HCT116 (cell line): ENCODE measurements at regions not wholly inside any gene's neighbourhood (a gene's known extent, or its start where the extent isn't known, plus 50 kb on each side); places are given as distances from the start of the nearest gene placed in this dataset.

ENCODE experiments used
- CEBPB ChIP-seq: IDR thresholded peaks from 2 replicates; pipeline ENCODE4 v1.6.1; 2012; ENCODE audit warnings: low read depth
- EGR1 ChIP-seq: IDR thresholded peaks from 2 replicates; pipeline ENCODE4 v1.6.1; 2012; ENCODE audit warnings: low read depth
- EZH2 ChIP-seq: fragments of 200-600 bp; sonication (generic); IDR thresholded peaks from 2 replicates; pipeline ENCODE4 v1.6.1; 2017; ENCODE audit warnings: antibody characterized with exemption, mixed run types
- EZH2phosphoT487 ChIP-seq: fragments of 200-600 bp; IDR thresholded peaks from 2 replicates; pipeline ENCODE4 v1.6.1; 2018; ENCODE audit warnings: antibody characterized with exemption, borderline replicate concordance
- JUND ChIP-seq: IDR thresholded peaks from 2 replicates; pipeline ENCODE4 v1.6.1; 2012
- POLR2A ChIP-seq: IDR thresholded peaks from 2 replicates; pipeline ENCODE4 v1.7.0; 2011; ENCODE audit warnings: borderline replicate concordance; ENCODE audit not compliant: insufficient read depth, insufficient read length; ENCODE audit errors: extremely low read depth
- POLR2AphosphoS5 ChIP-seq: IDR thresholded peaks from 2 replicates; pipeline ENCODE4 v1.6.1; 2011; ENCODE audit warnings: mild to moderate bottlenecking, low read depth, low read length, moderate library complexity
- RAD21 ChIP-seq: IDR thresholded peaks from 2 replicates; pipeline ENCODE4 v1.6.1; 2012; ENCODE audit warnings: low read depth, mild to moderate bottlenecking
- SP1 ChIP-seq: IDR thresholded peaks from 2 replicates; pipeline ENCODE4 v1.6.1; 2012; ENCODE audit warnings: low read depth
- ZNF274 ChIP-seq: fragments of 200-500 bp; sonication (Bioruptor generic); IDR thresholded peaks from 2 replicates; pipeline ENCODE4 v1.6.1; 2014; ENCODE audit warnings: mild to moderate bottlenecking, low read depth, low read length, inconsistent platforms
- TF ChIP-seq, protein P1 (sequence below), 3 experiments: fragments of 200-600 bp in 1 of 3; sonication (generic) in 1 of 3; IDR thresholded peaks in 2 of 3; conservative IDR thresholded peaks in 1 of 3; 2 replicates each; pipeline ENCODE4 v1.5.1; 2012 to 2017; ENCODE audit warnings: low read depth in 2 of 3, low read length in 2 of 3, antibody characterized with exemption in 1 of 3, borderline replicate concordance in 1 of 3, control low read depth in 1 of 3, mild to moderate bottlenecking in 1 of 3, mixed read lengths in 1 of 3, mixed run types in 1 of 3, moderate library complexity in 1 of 3; ENCODE audit not compliant: insufficient read depth in 1 of 3
- TF ChIP-seq, protein P2 (sequence below): IDR thresholded peaks from 2 replicates; pipeline ENCODE4 v1.6.1; 2012

DNA sequence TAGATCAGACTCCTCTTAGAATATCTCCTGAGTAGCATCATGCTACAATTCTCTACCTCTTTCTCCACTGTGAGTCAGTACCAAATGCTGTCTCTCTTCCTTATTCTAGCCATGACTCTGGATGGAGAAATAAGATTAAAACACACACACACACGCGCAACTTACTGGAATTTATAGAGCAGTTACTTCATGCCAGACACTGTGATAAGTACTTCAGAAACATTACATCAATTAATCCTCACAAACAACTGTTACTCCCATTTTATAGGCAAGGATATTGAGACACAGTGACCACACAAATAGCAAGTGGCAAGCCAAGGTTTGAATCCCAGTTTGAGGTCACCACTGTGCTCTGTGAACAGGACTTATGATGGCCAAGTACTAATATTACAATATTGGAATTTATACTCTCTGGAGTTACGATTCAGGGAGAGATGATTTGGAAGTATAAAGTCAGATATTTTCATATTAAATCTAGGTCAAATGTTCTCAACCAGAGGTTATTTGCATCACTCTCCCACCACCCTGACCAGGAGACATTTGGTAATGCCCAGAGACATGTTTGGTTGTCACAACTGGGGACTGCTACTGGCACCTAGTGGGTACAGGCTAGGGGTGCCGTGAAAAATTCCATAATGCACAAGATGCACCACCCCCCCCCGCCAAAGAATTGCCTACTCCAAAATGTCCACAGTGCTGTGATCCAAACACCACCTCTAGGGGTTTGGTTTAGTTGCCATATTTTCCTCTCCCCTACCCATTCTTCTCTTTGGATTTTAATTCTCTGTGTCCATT lies 221.6 kb downstream of the LTN1 start:
- TF ChIP-seq RAD21, result no peak
- no peak for TF ChIP-seq POLR2A
- TF ChIP-seq, protein P1, sequence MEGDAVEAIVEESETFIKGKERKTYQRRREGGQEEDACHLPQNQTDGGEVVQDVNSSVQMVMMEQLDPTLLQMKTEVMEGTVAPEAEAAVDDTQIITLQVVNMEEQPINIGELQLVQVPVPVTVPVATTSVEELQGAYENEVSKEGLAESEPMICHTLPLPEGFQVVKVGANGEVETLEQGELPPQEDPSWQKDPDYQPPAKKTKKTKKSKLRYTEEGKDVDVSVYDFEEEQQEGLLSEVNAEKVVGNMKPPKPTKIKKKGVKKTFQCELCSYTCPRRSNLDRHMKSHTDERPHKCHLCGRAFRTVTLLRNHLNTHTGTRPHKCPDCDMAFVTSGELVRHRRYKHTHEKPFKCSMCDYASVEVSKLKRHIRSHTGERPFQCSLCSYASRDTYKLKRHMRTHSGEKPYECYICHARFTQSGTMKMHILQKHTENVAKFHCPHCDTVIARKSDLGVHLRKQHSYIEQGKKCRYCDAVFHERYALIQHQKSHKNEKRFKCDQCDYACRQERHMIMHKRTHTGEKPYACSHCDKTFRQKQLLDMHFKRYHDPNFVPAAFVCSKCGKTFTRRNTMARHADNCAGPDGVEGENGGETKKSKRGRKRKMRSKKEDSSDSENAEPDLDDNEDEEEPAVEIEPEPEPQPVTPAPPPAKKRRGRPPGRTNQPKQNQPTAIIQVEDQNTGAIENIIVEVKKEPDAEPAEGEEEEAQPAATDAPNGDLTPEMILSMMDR (IDR thresholded peaks at IDR 0.05 in 2 of 3, conservative IDR thresholded peaks at IDR 0.05 in 1 of 3; ENCODE audit: borderline replicate concordance in 1 of 3, insufficient read depth in 1 of 3, low read depth in 2 of 3, low read length in 2 of 3), result no peak
- no peak for TF ChIP-seq EZH2phosphoT487
- TF ChIP-seq ZNF274, result no peak
- no peak for TF ChIP-seq EZH2
- TF ChIP-seq, protein P2, sequence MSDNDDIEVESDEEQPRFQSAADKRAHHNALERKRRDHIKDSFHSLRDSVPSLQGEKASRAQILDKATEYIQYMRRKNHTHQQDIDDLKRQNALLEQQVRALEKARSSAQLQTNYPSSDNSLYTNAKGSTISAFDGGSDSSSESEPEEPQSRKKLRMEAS, result no peak
- TF ChIP-seq SP1, result no peak
- TF ChIP-seq EGR1, result no peak
- TF ChIP-seq CEBPB, result no peak
- no peak for TF ChIP-seq POLR2AphosphoS5
- TF ChIP-seq JUND, result no peak
